Heart left ventricle (tissue), 16 donors: ENCODE measurements at regions not wholly inside any gene's neighbourhood (a gene's known extent, or its start where the extent isn't known, plus 50 kb on each side); places are given as distances from the start of the nearest gene placed in this dataset.

Experiments
- ATAC-seq, 4 donors: fragments of 200-7000 bp; cut with Tn5 transposase; one replicate each; pipeline ENCODE4 v1.9.1; 2020 to 2022; ENCODE audit warnings: moderate library complexity in 4 of 4, mild to moderate bottlenecking in 3 of 4, moderate number of reproducible peaks in 1 of 4
- DNase-seq, 5 donors: peaks; one replicate each; pipeline ENCODE4 v3.0.0-alpha.2; 2020
- H3K27ac ChIP-seq, 12 donors: fragments of 200-600 bp; sonication (generic) in 4 of 12; one replicate each; pipeline versions ENCODE4 v1.5.0 to v1.8.0; 2016 to 2022; ENCODE audit warnings: mild to moderate bottlenecking in 2 of 12
- H3K27me3 ChIP-seq, 9 donors: fragments of 200-600 bp; sonication (generic) in 2 of 9; one replicate each; pipeline versions ENCODE4 v1.5.1 to v1.8.0; 2016 to 2022; ENCODE audit warnings: mild to moderate bottlenecking in 3 of 9
- H3K36me3 ChIP-seq, 9 donors: fragments of 200-600 bp; sonication (generic) in 2 of 9; one replicate each; pipeline versions ENCODE4 v1.5.0 to v1.8.0; 2018 to 2022; ENCODE audit warnings: mild to moderate bottlenecking in 2 of 9
- H3K4me1 ChIP-seq, 12 donors: fragments of 200-600 bp; sonication (generic) in 4 of 12; one replicate each; pipeline versions ENCODE4 v1.5.0 to v1.8.0; 2016 to 2022; ENCODE audit warnings: mild to moderate bottlenecking in 3 of 12
- H3K4me3 ChIP-seq, 12 donors: fragments of 200-600 bp; sonication (generic) in 4 of 12; one replicate each; pipeline versions ENCODE4 v1.5.0 to v1.8.0; 2017 to 2022; ENCODE audit warnings: mild to moderate bottlenecking in 9 of 12, moderate library complexity in 4 of 12
- H3K9me3 ChIP-seq, 12 donors: fragments of 200-600 bp; sonication (generic) in 4 of 12; one replicate each; pipeline versions ENCODE4 v1.5.0 to v1.8.0; 2016 to 2022; ENCODE audit warnings: mild to moderate bottlenecking in 1 of 12
- POLR2A ChIP-seq, 2 donors: fragments of 450-650 bp; IDR thresholded peaks; one replicate each; pipeline ENCODE4 v1.6.1; 2017; ENCODE audit warnings: antibody characterized with exemption in 2 of 2, mild to moderate bottlenecking in 2 of 2, moderate library complexity in 2 of 2
- WGBS, 4 donors: extraction: QIAGEN DNeasy Blood & Tissue Kit in 2 of 4; methylation state at CpG; one replicate each; pipeline versions ENCODE4 v1.1.5 to v1.1.7; 2013 to 2018; 5-methylcytosine and 5-hydroxymethylcytosine counted together
- intact Hi-C, 10 donors: fragments of 100-400 bp; cut with DNase I; formaldehyde crosslinking; loops; one replicate each; pipeline versions ENCODE4 v1.11.1 to v1.14.2; 2022
- TF ChIP-seq, protein P1 (sequence below), 12 donors: fragments of 200-600 bp; sonication (generic) in 4 of 12; IDR thresholded peaks; one replicate each; pipeline versions ENCODE4 v1.5.0 to v1.8.0; 2018 to 2022; ENCODE audit warnings: antibody characterized with exemption in 12 of 12, mild to moderate bottlenecking in 5 of 12
- donor health status: ischemic (EF 13 %, LVEDD 7.1; RV severe dilation, severe dysfunction).
- donor health status: healthy with polysubstance abuse.
- donor health status: DM: no; HTN: yes; CAD: no.
- donor health status: DM: no; HTN: no; CAD: no.
- donor health status: ischemic (EF 25% LVEDD 6.9; RV normal size, moderate dysfunction).
- donor health status: ischemic (EF 25% LVEDD 5.7; RV mildly dilated, moderate dysfunction).
- donor health status: healthy.
- donor health status: DM: yes; HTN: yes; CAD: no.
- donor health status: ischemic (EF 35%, LVEDD 5.7; RV mildly dilated, moderate dysfunction).
- donor health status: nonischemic (EF 11% LVEDD 7.7; RV severe dilation, severe dysfunction).
- donor health status: DM: yes; HTN: yes; CAD: no.
- donor health status: PGD.
- donor health status: ischemic (EF 29% LVEDD 5.4; RV normal size, mild dysfunction).
- donor health status: nonischemic (EF 23%, LVEDD 6.1; RV moderate dilation, normal function).

DNA sequence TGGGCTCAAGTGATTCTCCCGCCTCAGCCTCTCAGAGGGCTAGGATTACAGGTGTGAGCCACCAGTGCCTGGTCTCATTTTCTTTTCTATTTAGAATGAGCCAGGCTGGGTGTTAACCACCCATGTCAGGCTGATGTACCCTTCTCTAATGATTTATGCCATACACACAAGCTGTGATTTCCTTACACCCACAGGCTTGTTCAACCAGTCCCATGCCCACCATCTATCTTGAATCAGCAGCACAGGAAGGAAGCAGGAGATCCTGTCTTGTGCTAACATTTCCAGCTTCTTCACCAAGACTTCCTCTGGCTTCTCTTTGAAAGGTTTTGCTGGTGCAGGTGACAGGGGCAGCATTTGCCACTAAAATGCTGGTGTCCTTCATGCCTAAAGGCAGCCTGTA lies 176.4 kb downstream of the GATA3 start:
- no peak for DNase-seq
- WGBS, 4 donors = 90 to 96% (median 92%) methylated on average over 1 of the region's 1 CpG
- no peaks in the 10 kb centered on the region for H3K9me3 ChIP-seq

DNA sequence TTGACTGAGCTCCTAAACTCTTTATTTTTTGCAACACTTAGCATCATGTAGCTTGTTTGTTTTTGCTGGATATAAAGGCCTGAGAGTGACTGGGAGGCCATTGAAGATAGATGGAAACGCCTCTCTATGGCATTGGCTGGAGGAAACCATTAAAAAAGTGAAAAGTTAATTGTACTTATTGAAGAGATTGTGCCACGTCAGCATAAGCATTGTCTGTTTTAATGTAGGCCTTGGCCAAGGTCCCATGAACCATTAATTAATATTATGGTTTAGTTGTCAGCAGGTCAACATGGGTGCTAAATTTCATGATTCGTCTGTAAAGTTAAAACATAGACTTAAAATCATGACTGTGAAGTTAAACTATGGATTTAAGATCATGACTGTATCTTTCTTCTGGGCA lies 178.6 kb downstream of the GATA3 start:
- no peaks in the 10 kb centered on the region for H3K27me3 ChIP-seq
- WGBS, 4 donors = 85 to 91% (median 88%) methylated on average over 3 of the region's 3 CpGs
- TF ChIP-seq POLR2A (IDR thresholded peaks at IDR 0.05) = no peak
- TF ChIP-seq, protein P1, sequence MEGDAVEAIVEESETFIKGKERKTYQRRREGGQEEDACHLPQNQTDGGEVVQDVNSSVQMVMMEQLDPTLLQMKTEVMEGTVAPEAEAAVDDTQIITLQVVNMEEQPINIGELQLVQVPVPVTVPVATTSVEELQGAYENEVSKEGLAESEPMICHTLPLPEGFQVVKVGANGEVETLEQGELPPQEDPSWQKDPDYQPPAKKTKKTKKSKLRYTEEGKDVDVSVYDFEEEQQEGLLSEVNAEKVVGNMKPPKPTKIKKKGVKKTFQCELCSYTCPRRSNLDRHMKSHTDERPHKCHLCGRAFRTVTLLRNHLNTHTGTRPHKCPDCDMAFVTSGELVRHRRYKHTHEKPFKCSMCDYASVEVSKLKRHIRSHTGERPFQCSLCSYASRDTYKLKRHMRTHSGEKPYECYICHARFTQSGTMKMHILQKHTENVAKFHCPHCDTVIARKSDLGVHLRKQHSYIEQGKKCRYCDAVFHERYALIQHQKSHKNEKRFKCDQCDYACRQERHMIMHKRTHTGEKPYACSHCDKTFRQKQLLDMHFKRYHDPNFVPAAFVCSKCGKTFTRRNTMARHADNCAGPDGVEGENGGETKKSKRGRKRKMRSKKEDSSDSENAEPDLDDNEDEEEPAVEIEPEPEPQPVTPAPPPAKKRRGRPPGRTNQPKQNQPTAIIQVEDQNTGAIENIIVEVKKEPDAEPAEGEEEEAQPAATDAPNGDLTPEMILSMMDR (IDR thresholded peaks at IDR 0.05) = no peak
- no peaks in the 10 kb centered on the region for H3K4me1 ChIP-seq
- DNase-seq (no peak), ATAC-seq (no peak)
- no peak overlapping the region for H3K27ac ChIP-seq
- no peak overlapping the region for H3K4me3 ChIP-seq
- intact Hi-C loops = no loop called here
- no peaks in the 10 kb centered on the region for H3K36me3 ChIP-seq
- no peaks in the 10 kb centered on the region for H3K9me3 ChIP-seq

More for the DNA sequence above, 176.4 kb downstream of the GATA3 start:
- Histone ChIP-seq H3K4me3 (no peak overlapping the region), H3K27me3 (no peaks in the 10 kb centered on the region), H3K27ac (no peak overlapping the region), H3K36me3 (no peaks in the 10 kb centered on the region), H3K4me1 (no peaks in the 10 kb centered on the region)
- no peak for ATAC-seq
- intact Hi-C loops = no loop called here
- no peak for TF ChIP-seq POLR2A (IDR thresholded peaks at IDR 0.05)
- TF ChIP-seq, protein P1 (IDR thresholded peaks at IDR 0.05) = no peak

DNA sequence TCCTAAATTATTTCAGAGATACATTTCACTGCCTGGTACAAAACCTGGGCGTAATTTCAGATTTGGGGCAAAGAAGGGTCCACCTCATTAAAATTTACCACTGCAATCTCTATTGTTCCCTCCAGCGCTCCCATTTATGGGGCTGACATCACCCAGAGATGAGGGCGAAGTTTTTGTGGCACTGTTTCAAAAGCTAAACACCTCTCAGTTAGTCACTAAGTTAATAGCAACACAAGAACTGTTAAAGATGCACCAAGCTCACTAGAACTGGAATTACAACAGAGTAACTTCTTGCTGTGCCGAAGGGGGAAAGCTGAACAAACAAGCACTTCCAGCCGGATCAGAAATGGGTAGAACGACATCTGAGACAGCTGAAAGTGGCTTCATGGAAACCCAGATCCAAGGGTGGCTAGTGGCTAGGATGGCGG lies 179.4 kb downstream of the GATA3 start:
- no peak for ATAC-seq
- no peaks in the 10 kb centered on the region for H3K36me3 ChIP-seq

DNA sequence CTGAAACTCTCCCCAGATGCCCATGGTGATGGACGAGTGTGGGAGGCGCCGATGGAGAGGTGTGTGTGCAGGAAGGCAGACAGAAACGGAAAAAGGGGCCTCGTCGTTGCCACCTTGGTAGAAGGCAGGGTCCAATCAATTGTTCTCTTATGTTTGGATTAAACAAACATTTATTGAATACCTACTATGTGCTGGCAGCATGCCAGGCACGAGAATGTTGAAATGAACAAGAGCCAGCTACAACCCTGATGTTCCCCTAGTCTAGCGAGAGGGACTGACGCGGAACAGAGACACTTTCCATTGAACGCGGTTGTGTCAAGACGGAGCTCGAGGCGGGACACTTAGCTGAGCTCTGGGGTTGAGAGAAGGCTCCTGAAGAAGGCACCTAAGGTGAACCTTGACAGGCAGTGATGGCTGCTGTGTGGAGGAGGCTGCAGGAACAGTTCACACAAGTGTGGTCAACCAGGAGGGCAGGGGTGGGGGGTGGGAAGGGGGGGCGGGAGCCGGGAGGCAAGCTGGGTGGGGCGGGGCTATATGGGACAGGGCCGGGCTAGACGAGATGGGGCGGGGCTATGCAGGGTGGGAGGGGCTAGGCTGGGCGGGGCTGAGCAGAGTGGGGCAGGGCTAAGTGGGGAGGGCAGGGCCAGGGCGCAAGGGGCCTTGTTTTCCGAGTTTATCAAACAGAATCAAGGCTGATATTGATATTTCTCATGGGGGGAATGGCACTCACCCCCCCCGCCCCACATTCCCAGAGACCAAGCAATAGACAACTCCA lies 181.0 kb downstream of the GATA3 start:
- peaks cover 0 to 5% (median 0%) of the 10 kb centered on the region in 9 donors for H3K27me3 ChIP-seq
- H3K36me3 ChIP-seq = no peaks in the 10 kb centered on the region
- ATAC-seq = no peak
- no peaks in the 10 kb centered on the region for H3K9me3 ChIP-seq
- no peaks in the 10 kb centered on the region for H3K4me1 ChIP-seq
- intact Hi-C loops = no loop called here
- H3K4me3 ChIP-seq = no peak overlapping the region
- H3K27ac ChIP-seq = no peak overlapping the region
- 79 to 82% (median 82%) methylated on average over 25 of the region's 25 CpGs for WGBS, 4 donors
- TF ChIP-seq, protein P1 (IDR thresholded peaks at IDR 0.05) = no peak
- no peak for TF ChIP-seq POLR2A (IDR thresholded peaks at IDR 0.05)
- no peak for DNase-seq

More for the DNA sequence above, 179.4 kb downstream of the GATA3 start:
- Histone ChIP-seq H3K27ac (no peak overlapping the region), H3K4me1 (no peaks in the 10 kb centered on the region), H3K4me3 (no peak overlapping the region), H3K27me3 (no peaks in the 10 kb centered on the region), H3K9me3 (no peaks in the 10 kb centered on the region)
- intact Hi-C loops = no loop called here
- DNase-seq = no peak
- TF ChIP-seq, protein P1 (IDR thresholded peaks at IDR 0.05) = no peak
- no peak for TF ChIP-seq POLR2A (IDR thresholded peaks at IDR 0.05)
- 67 to 77% (median 73%) methylated on average over 7 of the region's 7 CpGs for WGBS, 4 donors
